ENCODE measurements at regions not wholly inside any gene's neighbourhood (a gene's known extent, or its start where the extent isn't known, plus 50 kb on each side); places are given as distances from the start of the nearest gene placed in this dataset.

- ChIA-PET CTCF (interaction anchor here (0.7 kb wide), 1 partner anchor 472 kb away, joined by 3 read pairs; no protein-coding TSS in a partner anchor), POLR2A (ENCODE audit: unreplicated experiment) (no interaction called here)
- no peaks in the 10 kb centered on the region for H3K9me3 ChIP-seq (ENCODE audit: insufficient read depth, low read depth)
Observed at GRCh38 chr16:86064431-86065250, 165.7 kb downstream of the IRF8 start.

DNA sequence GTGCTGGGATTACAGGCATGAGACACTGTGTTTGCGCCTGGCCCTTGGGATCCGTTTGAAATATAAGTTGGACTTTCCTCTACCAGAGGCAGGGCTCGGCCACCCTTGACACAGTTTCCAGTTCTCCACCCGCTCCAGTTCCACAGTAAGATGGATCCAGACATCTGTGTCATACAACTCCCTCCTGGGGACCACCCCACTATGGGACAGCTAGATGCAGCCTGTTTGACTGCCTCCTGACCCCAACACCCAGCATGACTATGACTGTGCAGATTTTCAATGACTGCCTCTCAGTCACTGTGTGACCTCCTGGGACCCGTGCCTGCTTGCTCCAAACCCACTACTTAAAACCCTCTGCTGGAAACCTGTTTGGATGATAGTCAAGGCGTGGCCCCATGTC is 166.7 kb downstream of the IRF8 start:
- Histone ChIP-seq H3K4me1 (replicated peaks; ENCODE audit: insufficient read depth) (no peaks in the 10 kb centered on the region), H2AFZ (no peak overlapping the region), H3K4me2 (no peak overlapping the region), H3K9me2 (ENCODE audit: insufficient read depth) (no peaks in the 10 kb centered on the region), H3K27ac (no peak overlapping the region), H3K79me2 (ENCODE audit: low read depth) (no peaks in the 10 kb centered on the region), H3K36me3 (ENCODE audit: low read depth) (no peaks in the 10 kb centered on the region), H3K27me3 (ENCODE audit: insufficient read depth, low read depth) (peaks cover 87% of the 10 kb centered on the region), H3K9me3 (ENCODE audit: insufficient read depth, low read depth) (no peaks in the 10 kb centered on the region), H3F3A (ENCODE audit: insufficient read depth, low read depth) (no peaks in the 10 kb centered on the region), H3K4me3 (no peak overlapping the region), H4K20me1 (ENCODE audit: insufficient read depth) (no peaks in the 10 kb centered on the region)
- TF ChIP-seq CTCF (conservative IDR thresholded peaks at IDR 0.05), result no peak
- no peak for TF ChIP-seq EZH2 (IDR thresholded peaks at IDR 0.05; ENCODE audit: low read depth)
- no TSS peak for BruUV-seq (replicated peaks)
- POLR2A ChIA-PET (ENCODE audit: unreplicated experiment), result no interaction called here
- DNase-seq, result no peak
- CTCF ChIA-PET, result interaction anchor here (0.6 kb wide), 1 partner anchor 244 kb away, joined by 3 read pairs; no protein-coding TSS in a partner anchor
- intact Hi-C loops (cut with micrococcal nuclease; ENCODE audit: unreplicated experiment), result no loop called here

More at GRCh38 chr16:86064431-86065250, 165.7 kb downstream of the IRF8 start:
- Histone ChIP-seq H3K4me3 (no peak overlapping the region), H3F3A (ENCODE audit: insufficient read depth, low read depth) (no peaks in the 10 kb centered on the region), H3K4me2 (no peak overlapping the region), H3K79me2 (ENCODE audit: low read depth) (no peaks in the 10 kb centered on the region), H3K36me3 (ENCODE audit: low read depth) (no peaks in the 10 kb centered on the region), H4K20me1 (ENCODE audit: insufficient read depth) (no peaks in the 10 kb centered on the region), H2AFZ (no peak overlapping the region), H3K9me2 (ENCODE audit: insufficient read depth) (no peaks in the 10 kb centered on the region), H3K4me1 (replicated peaks; ENCODE audit: insufficient read depth) (no peaks in the 10 kb centered on the region), H3K27ac (no peak overlapping the region), H3K27me3 (ENCODE audit: insufficient read depth, low read depth) (peaks cover 86% of the 10 kb centered on the region)
- intact Hi-C loops (cut with micrococcal nuclease; ENCODE audit: unreplicated experiment), result no loop called here
- no peak for DNase-seq
- BruUV-seq (replicated peaks), result no TSS peak
- TF ChIP-seq EZH2 (IDR thresholded peaks at IDR 0.05; ENCODE audit: low read depth) (no peak), CTCF (conservative IDR thresholded peaks at IDR 0.05) (no peak)

DNA sequence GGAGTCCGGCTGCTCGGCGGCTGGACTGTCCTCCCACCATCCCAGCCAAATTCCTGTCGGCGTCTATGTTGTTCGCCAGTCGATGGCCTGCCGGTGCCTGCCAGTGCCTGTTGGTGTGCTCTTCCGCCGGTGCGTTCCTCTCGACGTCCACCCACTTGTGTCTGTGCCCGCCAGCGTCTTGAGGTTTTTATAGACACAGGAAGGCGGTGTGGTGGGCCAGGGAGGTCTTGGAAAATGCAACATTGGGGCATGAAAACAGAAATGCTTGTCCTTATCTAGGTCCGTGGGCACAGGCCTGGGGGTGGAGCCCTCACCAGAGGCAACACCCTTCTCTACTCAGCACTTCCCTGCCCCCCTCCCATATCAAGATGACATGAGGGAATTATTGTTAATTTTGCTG is 167.8 kb downstream of the IRF8 start:
- Histone ChIP-seq H3K9me2 (ENCODE audit: insufficient read depth) (no peaks in the 10 kb centered on the region), H3K4me3 (no peak overlapping the region), H3K9me3 (ENCODE audit: insufficient read depth, low read depth) (no peaks in the 10 kb centered on the region), H3K36me3 (ENCODE audit: low read depth) (no peaks in the 10 kb centered on the region), H3K4me1 (replicated peaks; ENCODE audit: insufficient read depth) (no peaks in the 10 kb centered on the region), H3F3A (ENCODE audit: insufficient read depth, low read depth) (no peaks in the 10 kb centered on the region), H4K20me1 (ENCODE audit: insufficient read depth) (no peaks in the 10 kb centered on the region), H2AFZ (no peak overlapping the region), H3K79me2 (ENCODE audit: low read depth) (no peaks in the 10 kb centered on the region), H3K27me3 (ENCODE audit: insufficient read depth, low read depth) (peaks cover 87% of the 10 kb centered on the region), H3K27ac (no peak overlapping the region), H3K4me2 (no peak overlapping the region)
- no peak for DNase-seq
- intact Hi-C loops (cut with micrococcal nuclease; ENCODE audit: unreplicated experiment), result no loop called here
- no TSS peak for BruUV-seq (replicated peaks)
- ChIA-PET POLR2A (ENCODE audit: unreplicated experiment) (no interaction called here), CTCF (no interaction called here)
- TF ChIP-seq CTCF (conservative IDR thresholded peaks at IDR 0.05), result no peak
- TF ChIP-seq EZH2 (IDR thresholded peaks at IDR 0.05; ENCODE audit: low read depth), result no peak

All from PC-9 (cell line).